Suppressor macrophage treated with lipopolysaccharide for 1 hour (primary cell): ENCODE measurements at regions not wholly inside any gene's neighbourhood (a gene's known extent, or its start where the extent isn't known, plus 50 kb on each side); places are given as distances from the start of the nearest gene placed in this dataset.
A peak's percentile ranks its signal among the peaks of the same experiment; 100 is the strongest.

ENCODE experiments used
- DNase-seq, 3 donors: peaks; one replicate each; pipeline ENCODE4 v3.0.0-alpha.2; 2020 to 2022

- no peak for DNase-seq
These were observed 119.4 kb downstream of the TNFSF18 start for GRCh38 chr1:172931340-172931739.

DNA sequence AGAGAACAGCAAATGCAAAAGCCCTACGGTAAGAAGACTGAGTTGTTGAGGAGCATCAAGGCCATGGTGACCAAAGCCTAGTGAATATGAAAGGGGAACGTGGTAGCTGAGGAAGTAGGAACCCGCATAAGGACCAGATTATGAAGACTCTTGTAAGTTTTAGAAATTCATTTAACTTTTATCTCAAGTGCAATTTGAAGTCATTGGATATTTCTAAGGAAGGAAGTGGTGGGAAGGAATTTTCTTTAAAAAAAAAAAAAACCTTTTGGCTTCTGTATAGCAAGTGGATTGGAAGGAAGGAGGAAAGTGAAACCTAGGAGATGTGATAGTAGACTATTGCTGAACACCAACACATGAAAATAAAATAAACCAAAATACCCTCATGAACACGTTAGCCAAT lies 119.0 kb downstream of the TNFSF18 start:
- peak; percentile 10 to 57 (median 37) for DNase-seq

DNA sequence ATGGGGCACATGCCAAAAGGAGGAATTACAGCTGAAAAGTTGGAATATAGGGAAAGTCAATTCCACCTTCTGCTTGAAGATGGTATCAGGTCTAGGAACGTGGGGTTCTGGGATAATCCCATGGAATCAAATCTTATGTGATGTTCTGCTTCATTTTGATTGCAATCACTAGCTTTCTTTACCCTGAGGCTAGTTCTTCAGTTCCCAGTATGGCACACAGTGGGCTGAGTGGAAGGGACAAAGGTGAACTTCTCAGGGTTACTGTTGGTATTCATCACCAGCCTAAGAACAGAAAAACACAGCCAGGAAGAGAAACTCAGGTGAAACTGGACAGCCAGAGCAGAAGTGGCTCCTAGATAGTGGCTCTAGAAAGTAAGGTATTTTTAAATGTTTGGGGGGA lies 117.8 kb downstream of the TNFSF18 start:
- DNase-seq = no peak

GRCh38 chr1:172934417-172934762 lies 116.4 kb downstream of the TNFSF18 start:
- DNase-seq = no peak

GRCh38 chr1:172935062-172935592 lies 115.6 kb downstream of the TNFSF18 start:
- peak in 1 of 3 donors; percentile 45 for DNase-seq

GRCh38 chr1:172936088-172936645 lies 114.6 kb downstream of the TNFSF18 start:
- DNase-seq = peak; percentile 47 to 70 (median 53)

DNA sequence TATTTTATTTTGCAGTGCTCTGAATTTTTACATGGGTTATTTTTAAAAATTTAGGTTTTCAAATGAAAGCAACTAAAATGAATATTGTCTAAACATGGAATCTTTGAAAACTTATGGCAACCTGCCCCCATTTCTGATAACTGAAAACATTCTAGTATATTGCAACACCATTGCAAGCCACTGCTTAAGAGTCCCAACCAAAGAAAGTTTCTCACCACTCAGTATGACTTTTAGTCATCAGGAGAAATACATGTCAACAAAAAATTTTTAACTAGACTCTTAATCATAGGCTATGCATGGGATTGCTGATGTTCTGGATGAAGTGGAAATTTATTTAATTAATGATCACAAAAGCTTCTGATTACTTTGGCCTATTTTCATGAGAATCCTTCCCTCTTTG lies 112.1 kb downstream of the TNFSF18 start:
- DNase-seq = peak; percentile 47 to 81 (median 72)

DNA sequence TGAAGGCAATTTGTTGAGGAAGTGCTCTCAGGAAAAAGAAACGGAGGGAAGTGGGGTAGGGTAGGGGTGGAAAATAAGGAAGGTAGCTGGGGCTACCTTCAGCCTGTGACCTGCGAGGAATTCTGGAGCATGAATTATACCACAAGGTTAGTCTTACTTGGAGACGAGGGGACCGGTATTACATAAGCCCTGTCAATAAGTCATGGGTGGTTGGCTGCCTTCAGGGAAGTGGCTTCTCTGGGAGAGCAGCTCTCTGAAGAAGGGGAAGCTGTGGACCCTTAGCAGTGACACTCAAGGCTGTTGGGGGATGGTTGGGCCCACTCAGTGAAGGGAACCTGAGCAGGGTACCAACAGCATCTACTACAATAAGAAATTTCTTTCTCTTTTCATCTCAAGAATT lies 111.3 kb downstream of the TNFSF18 start:
- peak; percentile 41 to 47 (median 43) for DNase-seq

GRCh38 chr1:172940174-172940855 lies 110.4 kb downstream of the TNFSF18 start:
- DNase-seq = no peak

GRCh38 chr1:172941471-172941870 lies 109.3 kb downstream of the TNFSF18 start:
- no peak for DNase-seq

- no peak for DNase-seq
These were observed 108.8 kb downstream of the TNFSF18 start for GRCh38 chr1:172941945-172942344.

DNA sequence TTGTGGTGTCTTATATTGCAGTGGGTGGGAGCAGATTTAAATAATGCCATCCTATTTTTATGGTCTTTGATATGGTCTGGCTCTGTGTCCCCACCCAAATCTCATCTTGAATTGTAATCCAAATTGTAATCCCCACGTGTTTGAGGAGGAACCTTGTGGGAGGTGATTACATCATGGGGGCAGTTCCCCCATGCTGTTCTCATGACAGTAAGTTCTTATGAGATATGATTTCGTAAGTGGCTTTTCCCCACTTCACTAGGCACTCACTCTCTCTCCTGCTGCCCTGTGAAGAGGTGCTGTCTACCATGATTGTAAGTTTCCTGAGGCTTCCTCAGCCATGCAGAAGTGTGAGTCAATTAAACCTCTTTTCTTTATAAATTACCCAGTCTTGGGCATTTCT lies 107.6 kb downstream of the TNFSF18 start:
- peak; percentile 41 to 62 (median 55) for DNase-seq

GRCh38 chr1:172944931-172945330 lies 105.8 kb downstream of the TNFSF18 start:
- DNase-seq = peak; percentile 33 to 63 (median 56)

DNA sequence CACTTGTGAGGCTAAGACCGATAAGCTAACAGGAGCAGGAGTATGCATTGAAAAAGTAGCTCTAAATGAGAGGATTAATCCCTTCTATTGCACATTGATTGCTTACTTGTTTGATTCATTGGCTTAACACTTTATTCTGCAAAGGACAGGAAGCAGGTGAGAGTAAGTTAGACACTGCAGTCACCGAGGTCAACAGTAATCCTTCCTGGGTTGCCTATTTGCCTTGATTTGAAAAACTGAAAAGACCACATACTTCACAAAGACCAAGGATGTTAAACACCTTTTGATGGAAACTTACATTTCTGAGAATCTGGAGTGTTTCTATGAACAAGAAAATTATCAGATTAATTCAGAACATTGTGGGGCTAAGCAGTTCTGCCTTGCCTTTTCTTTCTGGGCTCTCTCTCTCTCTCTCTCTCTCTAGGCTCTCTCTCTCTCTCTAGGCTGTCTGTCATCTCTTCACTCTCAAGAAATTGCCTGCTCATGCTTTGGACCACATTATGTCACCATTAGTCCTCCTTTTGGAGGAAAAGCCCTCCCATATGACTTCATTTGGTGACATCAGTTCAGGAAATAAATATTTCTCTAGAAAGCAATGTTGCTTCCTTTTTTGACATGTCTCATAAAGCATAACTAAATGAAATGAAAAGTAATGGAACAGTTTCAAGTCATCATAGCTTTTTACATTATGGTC lies 103.8 kb downstream of the TNFSF18 start:
- peak; percentile 83 to 95 (median 93) for DNase-seq

- peak; percentile 60 to 77 (median 65) for DNase-seq
These were observed 102.3 kb downstream of the TNFSF18 start for GRCh38 chr1:172948457-172948856.

- DNase-seq = no peak
These were observed 101.6 kb downstream of the TNFSF18 start for GRCh38 chr1:172949096-172949495.

GRCh38 chr1:172950528-172950927 lies 100.2 kb downstream of the TNFSF18 start:
- DNase-seq = no peak

- peak; percentile 43 to 63 (median 63) for DNase-seq
These were observed 98.9 kb downstream of the TNFSF18 start for GRCh38 chr1:172951730-172952365.

GRCh38 chr1:172952516-172952915 lies 98.2 kb downstream of the TNFSF18 start:
- DNase-seq = no peak

DNA sequence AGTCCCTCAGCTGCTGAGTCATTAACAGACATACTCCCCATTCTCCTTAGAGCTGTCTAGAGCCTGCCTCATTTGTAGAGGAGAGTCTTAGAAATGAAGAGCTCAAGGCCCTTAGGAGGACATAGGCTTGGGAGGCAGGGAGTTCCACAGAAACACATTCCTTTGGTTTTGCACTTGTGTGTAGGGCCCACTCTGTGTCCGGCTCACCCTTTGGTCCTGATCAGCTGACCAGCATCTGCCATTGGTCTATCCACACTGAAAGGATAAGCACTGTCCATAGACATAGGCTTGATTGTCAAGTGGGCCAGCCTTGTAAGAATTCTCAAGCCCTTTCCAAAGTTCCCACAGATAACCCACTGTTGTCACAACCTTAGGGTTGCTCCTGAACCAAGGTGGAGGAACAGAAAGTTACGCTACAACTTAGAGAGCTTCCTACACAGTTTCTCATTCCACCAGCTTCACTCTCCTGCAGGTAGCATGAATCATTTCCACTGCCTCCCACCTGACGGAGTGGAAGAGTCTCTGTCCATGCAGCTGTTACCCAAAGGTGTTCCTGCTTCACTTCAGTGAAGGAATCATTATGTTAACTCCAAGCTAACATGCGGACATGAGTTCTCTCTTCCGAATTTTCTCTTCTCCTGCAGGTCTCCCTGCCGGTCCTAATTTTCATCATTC lies 96.1 kb downstream of the TNFSF18 start:
- no peak for DNase-seq

- peak in 2 of 3 donors; percentile 21 to 22 for DNase-seq
These were observed 95.5 kb downstream of the TNFSF18 start for GRCh38 chr1:172955161-172955815.

DNA sequence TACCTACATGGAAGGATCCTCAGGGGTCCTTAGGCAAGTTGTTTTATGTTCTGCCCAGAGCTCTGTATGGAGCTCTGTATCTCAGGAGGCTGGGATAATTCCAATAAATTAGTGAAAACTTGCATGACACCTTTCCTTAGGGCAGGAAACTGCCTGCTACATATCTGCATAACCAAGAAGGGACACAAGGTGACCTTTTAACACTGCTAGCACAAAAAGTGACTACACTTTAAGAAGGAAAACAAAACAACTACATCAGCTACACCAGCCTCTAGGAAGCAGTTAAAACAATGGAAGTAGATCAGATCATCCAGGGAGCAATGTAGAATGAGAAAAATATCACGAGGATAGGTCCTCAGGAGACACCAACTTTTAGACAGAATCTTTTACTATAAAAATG lies 93.9 kb downstream of the TNFSF18 start:
- no peak for DNase-seq
